HG03520 (cell line): ENCODE measurements at regions not wholly inside any gene's neighbourhood (a gene's known extent, or its start where the extent isn't known, plus 50 kb on each side); places are given as distances from the start of the nearest gene placed in this dataset.

Source experiments
- ATAC-seq: cut with Tn5 transposase; IDR thresholded peaks from one replicate; pipeline ENCODE4 v1.9.1; 2021; ENCODE audit warnings: mild to moderate bottlenecking, moderate library complexity; ENCODE audit not compliant: unreplicated experiment

GRCh38 chr17:72487731-72488494 lies 367.1 kb downstream of the SOX9 start:
- no peak for ATAC-seq

DNA sequence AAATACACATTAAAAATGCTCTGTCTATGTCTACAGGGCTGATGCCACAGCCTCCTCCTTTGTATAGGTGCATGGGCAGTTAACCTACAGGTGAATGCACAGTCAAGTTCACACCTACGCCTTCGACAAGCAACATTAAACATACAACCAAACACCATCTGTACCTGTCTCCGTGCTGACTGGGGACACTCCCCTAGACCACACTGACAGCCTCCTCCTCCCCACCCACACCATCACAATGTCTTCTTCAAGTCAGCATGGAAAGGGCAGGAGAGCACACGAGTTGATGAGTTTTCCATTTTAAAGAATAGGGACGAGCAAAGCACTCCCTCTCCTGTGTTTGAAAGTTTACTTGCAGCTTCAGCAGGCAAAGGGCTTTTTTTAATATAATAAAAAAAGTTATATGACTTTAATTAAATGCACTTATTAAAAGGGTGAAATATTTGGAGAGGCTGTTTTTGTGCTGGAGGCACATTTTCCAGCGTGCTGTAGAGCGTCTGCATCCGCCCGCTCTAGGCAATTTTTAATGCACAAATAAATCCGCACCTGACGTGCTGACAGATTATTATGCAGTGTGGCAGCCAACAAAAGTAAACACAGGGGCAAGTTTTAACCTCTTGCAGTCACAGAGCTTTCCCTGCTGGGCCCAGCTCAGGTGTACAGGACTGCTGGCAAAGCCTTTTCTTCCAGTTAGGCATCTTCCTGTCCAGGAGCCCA lies 367.9 kb downstream of the SOX9 start:
- no peak for ATAC-seq

- ATAC-seq: no peak
These were observed 368.4 kb downstream of the SOX9 start for GRCh38 chr17:72489272-72489641.

DNA sequence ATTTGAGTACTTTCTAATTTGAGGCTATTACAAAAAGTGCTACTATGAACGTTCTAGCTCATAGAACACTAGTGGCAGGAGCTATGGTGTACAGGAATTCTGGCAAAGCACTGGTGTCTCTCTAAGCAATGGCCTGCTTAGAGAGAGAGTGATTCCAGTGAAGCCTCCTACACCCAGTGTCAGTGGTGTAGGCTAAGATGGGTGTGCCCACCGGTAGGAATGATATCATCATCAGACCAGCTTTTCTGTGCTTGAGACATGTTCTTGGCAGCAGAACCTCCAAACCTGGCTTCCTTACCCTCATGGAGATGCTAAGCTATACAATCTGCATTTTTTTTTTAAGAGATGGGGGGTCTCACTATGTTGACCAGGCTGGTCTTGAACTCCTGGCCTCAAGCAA lies 370.3 kb downstream of the SOX9 start:
- ATAC-seq: no peak

- ATAC-seq: no peak
These were observed 371.7 kb downstream of the SOX9 start for GRCh38 chr17:72492494-72492893.

DNA sequence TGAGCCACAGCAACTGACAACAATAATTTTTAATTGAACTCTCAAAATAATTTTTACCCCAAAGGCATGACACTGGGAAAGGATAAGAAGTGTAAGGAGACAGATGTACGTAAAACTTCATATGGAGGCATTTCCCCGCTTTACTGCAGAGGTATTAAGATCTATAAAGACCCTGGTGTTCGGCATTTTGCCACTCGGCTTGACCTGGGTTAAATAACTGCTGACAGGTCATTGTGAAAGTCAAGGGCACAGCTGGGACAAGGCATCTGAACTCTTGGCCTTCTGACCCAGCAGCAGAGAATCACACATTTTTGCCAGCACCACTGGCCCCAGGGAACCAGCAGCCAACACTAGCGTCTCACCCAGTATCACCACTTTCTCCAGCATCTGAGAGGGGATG lies 372.1 kb downstream of the SOX9 start:
- ATAC-seq: no peak

GRCh38 chr17:72494566-72494965 lies 373.7 kb downstream of the SOX9 start:
- no peak for ATAC-seq

- no peak for ATAC-seq
These were observed 375.6 kb downstream of the SOX9 start for GRCh38 chr17:72496461-72496860.

DNA sequence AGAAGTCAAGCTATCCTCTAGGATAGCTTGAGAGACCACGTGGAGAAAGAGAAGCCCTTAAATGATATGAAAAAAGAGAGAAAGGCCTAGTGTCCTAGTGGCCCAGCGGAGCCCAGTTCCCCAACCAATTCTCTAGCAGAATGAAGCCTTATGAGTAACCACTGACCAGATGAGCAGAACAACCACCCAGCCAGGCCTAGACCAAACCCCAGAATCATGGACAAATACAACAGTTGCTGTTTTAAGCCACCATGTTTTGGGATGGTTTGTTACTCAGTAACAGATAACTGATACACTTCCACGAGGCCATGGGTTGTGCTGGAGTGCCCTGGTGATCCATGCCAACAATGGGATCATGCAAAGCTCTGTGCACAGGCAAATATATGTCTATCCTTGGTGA lies 377.1 kb downstream of the SOX9 start:
- no peak for ATAC-seq

- no peak for ATAC-seq
These were observed 377.8 kb downstream of the SOX9 start for GRCh38 chr17:72498364-72499210.

DNA sequence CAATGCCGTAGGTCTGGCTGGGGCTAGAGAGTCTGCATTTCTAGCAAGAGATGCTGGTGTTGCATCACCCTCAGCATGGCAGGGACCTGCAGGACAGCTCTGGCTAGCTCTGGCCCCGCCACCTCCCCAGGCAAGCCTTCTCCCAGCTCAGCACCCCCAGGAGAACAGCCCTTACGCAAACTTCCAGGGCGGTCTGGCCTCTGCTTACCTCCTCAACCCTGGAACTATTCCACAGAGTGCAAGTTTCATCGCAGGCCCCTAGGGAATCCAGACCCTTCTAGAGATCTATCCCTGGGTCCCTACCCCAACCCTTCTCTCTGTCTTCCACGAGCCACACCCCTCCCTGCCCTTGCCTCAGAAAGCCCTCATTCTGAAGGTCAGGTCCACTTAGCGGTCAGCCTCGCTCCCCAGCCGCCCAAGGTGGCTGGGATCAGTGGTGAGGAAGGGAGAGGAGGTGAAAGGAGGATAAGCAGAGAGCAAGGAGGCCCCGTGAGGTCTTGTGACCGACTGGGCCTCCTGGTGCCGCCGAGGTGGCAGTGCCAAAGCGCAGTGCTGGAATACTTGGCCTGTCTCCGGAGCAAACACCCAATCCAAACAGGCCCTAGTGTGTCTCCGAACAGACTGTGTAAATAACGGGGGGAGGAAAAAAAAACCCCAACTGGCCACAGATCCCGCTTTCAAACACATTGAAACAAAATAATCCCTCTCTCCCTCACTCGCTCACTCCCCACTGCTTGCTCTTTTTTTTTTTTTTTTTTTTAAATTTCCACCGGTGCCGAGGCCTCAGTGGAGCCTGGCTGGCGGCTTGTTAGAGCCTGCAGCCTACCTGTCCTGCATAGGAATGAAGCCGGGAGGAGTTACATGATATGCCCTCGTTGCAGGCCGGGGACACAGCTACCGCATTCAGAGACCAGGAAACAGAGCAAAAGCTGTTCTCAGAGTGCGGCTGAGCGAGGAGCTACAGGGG lies 380.9 kb downstream of the SOX9 start:
- no peak for ATAC-seq

DNA sequence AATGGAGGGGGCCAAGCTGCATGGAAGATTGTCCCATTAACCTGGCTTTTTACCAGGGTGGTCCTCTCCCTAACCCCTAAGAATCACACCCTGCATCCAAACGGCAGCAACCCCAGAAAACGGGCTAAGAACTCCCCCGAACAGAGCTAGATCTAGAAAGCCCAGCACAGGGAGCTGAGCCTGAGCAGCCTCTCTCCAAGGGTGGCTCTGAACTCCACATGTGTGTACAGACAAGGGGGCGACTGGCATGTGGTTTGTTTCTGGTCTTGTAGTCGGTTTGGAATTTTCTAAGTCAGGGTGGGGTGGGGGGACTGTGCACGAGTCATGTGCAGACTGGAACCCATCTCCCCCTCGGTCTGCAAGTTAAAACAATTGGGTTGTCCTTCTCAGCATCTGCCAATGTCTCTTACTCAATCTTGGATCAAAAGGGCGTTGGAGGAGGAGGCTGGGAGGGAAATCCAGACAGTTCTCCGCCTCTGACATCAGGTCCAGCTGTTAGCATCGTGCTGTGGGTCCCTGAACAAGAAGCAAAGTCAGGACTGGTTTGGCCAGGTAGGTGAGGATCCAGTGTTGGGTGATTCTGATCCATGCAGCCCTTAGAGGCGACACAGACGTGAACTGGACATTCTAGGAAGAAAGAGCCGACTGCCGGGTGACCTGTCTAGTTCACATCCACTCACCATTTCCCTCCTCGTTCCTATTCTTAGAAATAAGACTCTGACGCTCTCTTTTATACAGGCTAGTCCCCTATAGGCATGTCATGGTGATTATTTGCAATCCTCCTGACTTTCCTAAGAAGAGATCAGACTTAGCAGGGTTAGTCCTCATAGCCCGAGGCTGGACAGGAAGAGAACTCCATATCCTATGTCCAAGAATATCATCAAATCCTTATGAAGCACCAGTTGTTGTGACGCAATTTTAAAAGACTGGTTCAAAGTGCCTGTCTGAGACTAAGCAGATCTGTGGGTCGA lies 381.8 kb downstream of the SOX9 start:
- ATAC-seq: no peak

- no peak for ATAC-seq
These were observed 382.7 kb downstream of the SOX9 start for GRCh38 chr17:72503556-72503955.

DNA sequence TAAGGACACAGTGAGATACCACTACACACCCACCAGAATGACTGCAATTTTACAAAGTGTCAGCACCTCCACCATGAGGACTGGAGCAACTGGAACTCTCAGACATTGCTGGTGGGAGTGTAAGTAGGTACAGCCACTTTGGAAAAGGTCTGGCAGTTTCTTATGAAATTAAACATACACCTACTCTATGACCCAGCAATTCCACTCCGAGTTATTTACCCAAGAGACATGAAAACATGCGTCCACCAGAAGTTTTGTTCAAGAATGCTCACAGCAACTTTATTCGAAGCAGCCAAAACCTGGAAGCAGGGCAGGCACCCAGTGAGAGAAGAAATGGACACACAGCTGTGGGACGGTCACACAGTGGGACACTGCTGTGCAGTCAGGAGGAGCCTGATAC lies 384.0 kb downstream of the SOX9 start:
- ATAC-seq: no peak

GRCh38 chr17:72506773-72507172 lies 386.0 kb downstream of the SOX9 start:
- no peak for ATAC-seq

DNA sequence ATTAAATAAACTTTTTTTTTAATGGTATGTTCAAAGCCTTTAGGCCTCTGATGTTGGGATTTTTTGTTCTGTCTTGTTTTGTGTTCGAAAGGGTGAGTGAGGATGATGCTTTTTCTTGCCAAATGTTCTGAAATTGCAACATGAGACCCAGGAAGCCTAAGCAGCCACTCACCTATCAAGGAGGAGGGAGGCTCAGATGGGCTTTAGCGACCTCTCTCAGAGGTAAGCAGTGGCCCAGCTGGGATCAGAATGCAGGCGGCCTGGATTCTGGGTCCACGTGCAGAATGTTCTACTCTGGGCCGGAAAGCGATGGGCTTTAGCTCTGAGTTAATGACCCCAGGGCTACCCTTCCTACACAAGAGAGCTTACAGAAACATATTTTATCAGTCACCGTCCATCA lies 386.6 kb downstream of the SOX9 start:
- no peak for ATAC-seq

DNA sequence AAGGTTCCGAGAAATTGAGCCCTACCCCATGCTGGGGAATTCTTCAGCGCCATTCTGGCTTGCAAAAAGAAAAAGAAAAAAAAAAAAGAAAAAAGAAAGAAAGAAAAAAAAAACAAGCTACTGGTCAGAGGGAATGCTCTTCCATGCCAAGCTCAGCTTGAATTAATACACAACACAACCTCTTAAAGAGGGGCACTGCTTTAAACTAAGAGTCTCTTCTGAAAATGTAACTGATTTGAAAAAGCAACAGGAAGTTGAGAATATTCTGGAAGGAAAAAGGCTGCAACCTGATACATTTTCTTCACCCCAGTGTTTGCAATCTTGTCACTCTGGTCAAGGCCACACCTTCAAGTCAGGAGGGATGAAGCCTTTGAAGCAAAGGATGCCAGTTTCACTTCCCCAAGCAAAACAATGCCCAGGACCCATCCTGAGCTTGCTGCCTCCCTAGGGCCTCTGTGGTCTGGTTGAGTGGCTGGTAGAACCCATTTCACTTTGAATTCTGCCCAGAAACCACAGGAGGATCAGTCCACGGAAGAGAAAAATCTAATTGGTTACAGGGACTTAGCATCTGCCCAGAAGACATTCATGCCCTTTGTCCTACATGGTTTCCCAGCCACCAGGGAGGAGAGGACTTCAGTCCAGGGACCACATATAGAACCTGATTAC lies 389.7 kb downstream of the SOX9 start:
- peak; percentile 52 for ATAC-seq

DNA sequence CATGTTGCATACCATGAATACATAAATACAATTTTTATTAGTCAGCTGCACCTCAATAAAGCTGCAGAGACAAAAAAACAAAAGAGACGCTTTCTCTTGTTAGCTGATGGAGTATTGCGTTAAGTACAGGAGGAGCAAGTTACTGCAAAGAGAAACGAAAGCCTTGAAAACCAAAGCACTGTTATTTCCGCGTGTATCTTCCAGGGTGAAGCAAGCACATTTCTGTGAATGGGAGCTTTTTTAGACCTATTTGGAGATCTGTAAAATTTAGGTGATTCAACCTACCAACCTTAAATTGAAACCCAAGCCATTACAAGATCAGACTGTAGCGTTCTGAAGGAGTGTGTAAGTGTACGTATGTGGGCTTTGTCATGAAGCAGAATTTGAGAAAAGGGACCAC lies 390.4 kb downstream of the SOX9 start:
- no peak for ATAC-seq

- ATAC-seq: no peak
These were observed 391.1 kb downstream of the SOX9 start for GRCh38 chr17:72511874-72512273.
